ENCODE measurements at regions not wholly inside any gene's neighbourhood (a gene's known extent, or its start where the extent isn't known, plus 50 kb on each side); places are given as distances from the start of the nearest gene placed in this dataset.

- no peak for TF ChIP-seq CTCF (IDR thresholded peaks at IDR 0.05)
- no peaks in the 10 kb centered on the region for H3K4me1 ChIP-seq
- ATAC-seq (no peak), DNase-seq (no peak)
- H3K27me3 ChIP-seq = no peaks in the 10 kb centered on the region
- H3K36me3 ChIP-seq = no peaks in the 10 kb centered on the region
- intact Hi-C loops (cut with DNase I) = no loop called here
- WGBS, 2 donors = 13 to 24% methylated on average over 1 of the region's 1 CpG
- no peak overlapping the region for H3K27ac ChIP-seq
- peaks cover 0 to 12% (median 0%) of the 10 kb centered on the region in 11 donors for H3K9me3 ChIP-seq
- no peak overlapping the region for H3K4me3 ChIP-seq
Measured at GRCh38 chr4:170400361-170400760, 310.6 kb upstream of the AADAT start.

- no peaks in the 10 kb centered on the region for H3K4me1 ChIP-seq
- H3K9me3 ChIP-seq = peaks cover 0 to 12% (median 0%) of the 10 kb centered on the region in 11 donors
- intact Hi-C loops (cut with DNase I) = no loop called here
- WGBS, 2 donors = 85% methylated on average over 3 of the region's 3 CpGs
- DNase-seq (no peak), ATAC-seq (no peak)
- H3K4me3 ChIP-seq = no peak overlapping the region
- H3K27me3 ChIP-seq = no peaks in the 10 kb centered on the region
- no peak overlapping the region for H3K27ac ChIP-seq
- no peaks in the 10 kb centered on the region for H3K36me3 ChIP-seq
- no peak for TF ChIP-seq CTCF (IDR thresholded peaks at IDR 0.05)
Measured at GRCh38 chr4:170399581-170400293, 310.0 kb upstream of the AADAT start.

GRCh38 chr4:170398218-170398617 is 308.5 kb upstream of the AADAT start:
- intact Hi-C loops (cut with DNase I) = no loop called here
- Histone ChIP-seq H3K36me3 (no peaks in the 10 kb centered on the region), H3K4me1 (no peaks in the 10 kb centered on the region)

GRCh38 chr4:170395773-170396172 is 306.0 kb upstream of the AADAT start:
- no peak for TF ChIP-seq CTCF (IDR thresholded peaks at IDR 0.05)
- DNase-seq (no peak), ATAC-seq (no peak)
- no peak overlapping the region for H3K27ac ChIP-seq
- intact Hi-C loops (cut with DNase I) = no loop called here
- H3K27me3 ChIP-seq = no peaks in the 10 kb centered on the region
- no peaks in the 10 kb centered on the region for H3K4me1 ChIP-seq
- H3K36me3 ChIP-seq = no peaks in the 10 kb centered on the region
- WGBS, 2 donors = 75 to 85% methylated on average over 2 of the region's 2 CpGs
- no peaks in the 10 kb centered on the region for H3K9me3 ChIP-seq
- H3K4me3 ChIP-seq = no peak overlapping the region

More at GRCh38 chr4:170398218-170398617, 308.5 kb upstream of the AADAT start:
- no peak overlapping the region for H3K4me3 ChIP-seq
- no peaks in the 10 kb centered on the region for H3K27me3 ChIP-seq
- no peak for TF ChIP-seq CTCF (IDR thresholded peaks at IDR 0.05)
- no peak overlapping the region for H3K27ac ChIP-seq
- DNase-seq = no peak
- peaks cover 0 to 8% (median 0%) of the 10 kb centered on the region in 11 donors for H3K9me3 ChIP-seq
- ATAC-seq = no peak

All from heart right ventricle (tissue), 16 donors.